Ureter (tissue), 1 donor: ENCODE measurements at regions not wholly inside any gene's neighbourhood (a gene's known extent, or its start where the extent isn't known, plus 50 kb on each side); places are given as distances from the start of the nearest gene placed in this dataset.
"Not testable (repeated sequence)": the region's sequence is repeated elsewhere in the genome, so short reads cannot be mapped to it uniquely, and the experiment has no call there.

Experiments used
- DNase-seq: peaks from one replicate; pipeline ENCODE4 v3.0.0-alpha.2; 2020; ENCODE audit warnings: low spot score
- donor health status: DM: yes; HTN: yes; CAD: no.

- DNase-seq, result peak; percentile 91
Measured at GRCh38 chr7:66413379-66414114, 208.4 kb downstream of the TPST1 start.

- no peak for DNase-seq
Measured at GRCh38 chr7:66415659-66416265, 210.6 kb downstream of the TPST1 start.

GRCh38 chr7:66418537-66418936 lies 210.1 kb upstream of the KCTD7 start:
- DNase-seq, result no peak

GRCh38 chr7:66419210-66419609 lies 209.5 kb upstream of the KCTD7 start:
- no peak for DNase-seq

- DNase-seq, result no peak
Measured at GRCh38 chr7:66421830-66422475, 206.7 kb upstream of the KCTD7 start.

GRCh38 chr7:66423729-66424128 lies 205.0 kb upstream of the KCTD7 start:
- DNase-seq, result no peak

GRCh38 chr7:66426332-66426731 lies 202.3 kb upstream of the KCTD7 start:
- DNase-seq, result no peak

GRCh38 chr7:66426996-66427395 lies 201.7 kb upstream of the KCTD7 start:
- no peak for DNase-seq

GRCh38 chr7:66427956-66428355 lies 200.7 kb upstream of the KCTD7 start:
- no peak for DNase-seq

GRCh38 chr7:66429498-66430163 lies 199.1 kb upstream of the KCTD7 start:
- no peak for DNase-seq

- no peak for DNase-seq
Measured at GRCh38 chr7:66430164-66430545, 198.5 kb upstream of the KCTD7 start.

- DNase-seq, result not testable (repeated sequence)
Measured at GRCh38 chr7:66438703-66439405, 189.8 kb upstream of the KCTD7 start.

GRCh38 chr7:66442385-66442784 lies 186.3 kb upstream of the KCTD7 start:
- DNase-seq, result no peak

- DNase-seq, result no peak
Measured at GRCh38 chr7:66443946-66444345, 184.7 kb upstream of the KCTD7 start.

GRCh38 chr7:66447007-66447406 lies 181.7 kb upstream of the KCTD7 start:
- not testable (repeated sequence) for DNase-seq

- not testable (repeated sequence) for DNase-seq
Measured at GRCh38 chr7:66450814-66451213, 177.9 kb upstream of the KCTD7 start.

GRCh38 chr7:66451713-66452112 lies 177.0 kb upstream of the KCTD7 start:
- not testable (repeated sequence) for DNase-seq

GRCh38 chr7:66452165-66452564 lies 176.5 kb upstream of the KCTD7 start:
- no peak for DNase-seq

- no peak for DNase-seq
Measured at GRCh38 chr7:66453340-66453739, 175.3 kb upstream of the KCTD7 start.

GRCh38 chr7:66454600-66455225 lies 174.0 kb upstream of the KCTD7 start:
- DNase-seq, result no peak

GRCh38 chr7:66455432-66455831 lies 173.2 kb upstream of the KCTD7 start:
- not testable (repeated sequence) for DNase-seq
